ENCODE measurements at regions not wholly inside any gene's neighbourhood (a gene's known extent, or its start where the extent isn't known, plus 50 kb on each side); places are given as distances from the start of the nearest gene placed in this dataset.

DNA sequence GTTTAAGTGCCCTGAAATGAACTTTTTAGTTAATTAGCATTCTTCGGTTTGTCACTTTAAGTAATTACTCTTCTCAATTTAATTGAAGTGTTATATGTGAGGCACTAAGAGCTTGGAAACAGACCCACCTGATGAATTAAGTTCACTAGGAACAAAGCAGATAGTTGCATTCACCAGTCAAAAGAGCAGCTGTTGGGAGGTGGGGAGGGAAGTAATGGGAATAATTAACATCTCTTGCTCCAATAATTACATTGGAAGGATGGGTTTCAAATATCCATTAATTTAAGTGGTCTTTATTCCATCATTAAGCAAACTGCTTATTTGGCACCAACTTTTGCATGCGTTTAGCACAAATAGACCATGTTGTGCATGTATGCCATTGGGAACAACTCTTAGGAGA is 667.2 kb downstream of the GALC start:
- TF ChIP-seq, protein P1, sequence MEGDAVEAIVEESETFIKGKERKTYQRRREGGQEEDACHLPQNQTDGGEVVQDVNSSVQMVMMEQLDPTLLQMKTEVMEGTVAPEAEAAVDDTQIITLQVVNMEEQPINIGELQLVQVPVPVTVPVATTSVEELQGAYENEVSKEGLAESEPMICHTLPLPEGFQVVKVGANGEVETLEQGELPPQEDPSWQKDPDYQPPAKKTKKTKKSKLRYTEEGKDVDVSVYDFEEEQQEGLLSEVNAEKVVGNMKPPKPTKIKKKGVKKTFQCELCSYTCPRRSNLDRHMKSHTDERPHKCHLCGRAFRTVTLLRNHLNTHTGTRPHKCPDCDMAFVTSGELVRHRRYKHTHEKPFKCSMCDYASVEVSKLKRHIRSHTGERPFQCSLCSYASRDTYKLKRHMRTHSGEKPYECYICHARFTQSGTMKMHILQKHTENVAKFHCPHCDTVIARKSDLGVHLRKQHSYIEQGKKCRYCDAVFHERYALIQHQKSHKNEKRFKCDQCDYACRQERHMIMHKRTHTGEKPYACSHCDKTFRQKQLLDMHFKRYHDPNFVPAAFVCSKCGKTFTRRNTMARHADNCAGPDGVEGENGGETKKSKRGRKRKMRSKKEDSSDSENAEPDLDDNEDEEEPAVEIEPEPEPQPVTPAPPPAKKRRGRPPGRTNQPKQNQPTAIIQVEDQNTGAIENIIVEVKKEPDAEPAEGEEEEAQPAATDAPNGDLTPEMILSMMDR (IDR thresholded peaks at IDR 0.05; ENCODE audit: insufficient read depth, low read depth, low read length, missing control alignments) = no peak
- no peak for DNase-seq (ENCODE audit: low read depth)

DNA sequence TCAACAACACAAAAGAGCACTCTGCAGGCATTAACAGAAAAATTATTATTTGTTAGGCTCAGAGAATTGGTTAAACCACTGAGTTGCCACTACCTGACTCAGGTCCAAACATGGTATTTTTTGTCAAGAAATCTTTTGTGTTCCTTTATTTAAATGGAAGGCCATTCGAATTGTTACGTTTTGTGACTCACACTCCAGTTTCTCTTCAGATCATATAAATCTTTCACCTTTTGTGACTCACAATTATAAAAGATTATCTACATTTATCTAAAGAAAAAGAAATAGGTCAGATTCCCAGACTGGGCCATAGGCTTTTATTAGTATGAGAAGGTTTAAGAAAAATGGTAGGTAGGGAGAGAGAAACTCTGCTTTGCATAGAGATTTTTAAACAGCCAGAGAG is 669.8 kb downstream of the GALC start:
- TF ChIP-seq, protein P1 (IDR thresholded peaks at IDR 0.05; ENCODE audit: insufficient read depth, low read depth, low read length, missing control alignments) = no peak

More for the DNA sequence above, 667.2 kb downstream of the GALC start:
- H3K4me3 ChIP-seq (ENCODE audit: low read depth, low read length) = no peak overlapping the region

DNA sequence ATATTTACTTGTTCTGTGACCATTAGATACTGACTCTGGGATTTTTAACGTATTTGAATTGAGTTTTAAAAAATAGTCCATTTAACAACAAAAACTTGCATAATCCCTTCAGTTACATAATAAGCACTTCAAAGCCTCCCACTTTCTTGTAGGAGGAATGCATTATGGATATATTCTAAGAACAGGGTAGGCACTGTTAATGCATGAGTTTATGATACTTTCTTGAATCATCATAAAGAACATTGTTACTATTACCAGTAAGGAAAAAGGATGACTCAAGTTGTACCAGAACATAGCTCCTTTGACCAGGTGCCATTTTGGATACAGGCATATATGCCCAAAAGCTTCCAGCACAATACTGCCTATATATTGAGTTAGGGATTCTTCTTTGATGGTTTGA is 671.4 kb downstream of the GALC start:
- H3K4me3 ChIP-seq (ENCODE audit: low read depth, low read length) = no peak overlapping the region
- DNase-seq (ENCODE audit: low read depth) = no peak
- TF ChIP-seq, protein P1 (IDR thresholded peaks at IDR 0.05; ENCODE audit: insufficient read depth, low read depth, low read length, missing control alignments) = no peak

More for the DNA sequence above, 669.8 kb downstream of the GALC start:
- H3K4me3 ChIP-seq (ENCODE audit: low read depth, low read length) = no peak overlapping the region
- no peak for DNase-seq (ENCODE audit: low read depth)

DNA sequence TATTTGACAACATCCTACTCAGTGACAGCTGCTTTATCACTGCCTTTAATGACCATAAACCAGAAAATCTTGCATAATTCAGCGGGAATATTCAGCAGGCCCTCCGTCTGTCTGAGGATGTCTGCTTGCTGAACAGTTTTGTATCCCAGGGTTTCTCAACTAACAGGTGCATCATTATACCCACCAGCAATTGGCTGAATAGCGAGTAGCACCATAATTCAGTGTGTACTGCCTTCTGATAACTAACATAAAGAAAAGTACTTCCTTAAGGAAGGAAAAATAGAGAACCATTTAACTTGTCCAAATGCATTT is 680.1 kb downstream of the GALC start:
- TF ChIP-seq, protein P1 (IDR thresholded peaks at IDR 0.05; ENCODE audit: insufficient read depth, low read depth, low read length, missing control alignments) = no peak
- DNase-seq (ENCODE audit: low read depth) = no peak

DNA sequence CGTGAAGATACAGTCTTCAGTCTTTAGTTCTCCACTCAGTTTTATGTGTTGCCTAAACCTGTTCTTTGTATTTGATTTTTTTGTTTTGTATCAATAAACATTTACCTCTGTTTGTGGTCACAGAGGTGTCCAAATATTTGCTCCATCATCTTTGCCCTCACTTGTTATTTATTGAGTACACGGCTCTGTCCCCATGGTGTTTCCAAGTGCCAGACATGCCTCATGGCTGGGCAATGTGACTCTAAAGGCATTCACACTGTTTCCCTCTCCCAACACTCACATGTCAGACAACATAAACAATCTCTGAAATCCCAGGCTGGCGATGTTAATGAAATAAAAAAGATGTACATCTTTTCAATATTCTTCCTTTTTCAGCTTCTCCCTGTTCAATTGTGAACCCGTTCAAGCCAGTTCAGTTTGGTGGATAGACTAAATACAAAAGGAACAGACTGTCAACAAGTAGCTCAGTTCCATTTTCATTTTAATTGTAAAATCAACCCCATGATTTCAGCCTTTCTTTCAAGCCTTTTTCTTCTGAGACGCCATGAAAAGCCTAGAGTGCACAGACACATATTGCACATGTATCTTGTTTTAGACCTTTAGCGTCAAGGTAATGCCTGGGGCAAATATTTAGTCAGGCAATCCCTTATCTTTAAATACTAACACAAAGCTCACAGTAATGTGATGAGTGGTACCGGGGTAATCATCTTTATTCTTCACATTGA is 680.7 kb downstream of the GALC start:
- TF ChIP-seq, protein P1 (IDR thresholded peaks at IDR 0.05; ENCODE audit: insufficient read depth, low read depth, low read length, missing control alignments) = no peak
- DNase-seq (ENCODE audit: low read depth) = no peak

More for the DNA sequence above, 680.1 kb downstream of the GALC start:
- H3K4me3 ChIP-seq (ENCODE audit: low read depth, low read length) = no peak overlapping the region

DNA sequence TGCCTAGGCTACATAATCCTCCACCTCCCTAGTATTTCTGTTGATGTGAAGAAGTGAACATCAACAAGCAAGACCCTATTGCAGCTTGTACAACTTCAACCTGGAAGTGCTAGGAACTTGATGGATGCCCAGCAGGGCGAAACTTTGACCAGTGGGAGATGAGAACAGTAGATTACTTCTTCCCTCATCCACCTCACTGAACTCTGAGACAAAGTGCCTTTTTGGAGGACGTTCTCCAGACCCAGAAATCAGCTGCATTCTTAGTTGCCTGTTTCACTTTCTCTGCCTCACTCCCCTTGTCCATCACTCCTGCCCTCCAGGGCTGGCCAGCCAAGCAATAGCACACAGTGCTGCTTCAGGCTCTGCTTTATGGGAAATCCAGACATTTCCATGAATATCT is 683.4 kb downstream of the GALC start:
- no peak overlapping the region for H3K4me3 ChIP-seq (ENCODE audit: low read depth, low read length)
- no peak for DNase-seq (ENCODE audit: low read depth)
- TF ChIP-seq, protein P1 (IDR thresholded peaks at IDR 0.05; ENCODE audit: insufficient read depth, low read depth, low read length, missing control alignments) = no peak

More for the DNA sequence above, 680.7 kb downstream of the GALC start:
- no peak overlapping the region for H3K4me3 ChIP-seq (ENCODE audit: low read depth, low read length)

Measured in GM12865 (cell line).